GM06990 (cell line): ENCODE measurements at regions not wholly inside any gene's neighbourhood (a gene's known extent, or its start where the extent isn't known, plus 50 kb on each side); places are given as distances from the start of the nearest gene placed in this dataset.
A peak's percentile ranks its signal among the peaks of the same experiment; 100 is the strongest.
"Not testable (repeated sequence)": the region's sequence is repeated elsewhere in the genome, so short reads cannot be mapped to it uniquely, and the experiment has no call there.

ENCODE experiments used
- DNase-seq: peaks from one replicate; pipeline ENCODE4 v3.0.0-alpha.2; 2011; ENCODE audit not compliant: insufficient read length; ENCODE audit errors: extremely low read depth
- H3K27me3 ChIP-seq: replicated peaks from 2 replicates; pipeline ENCODE4 v1.6.0; 2011; ENCODE audit warnings: low read length; ENCODE audit not compliant: control insufficient read depth, insufficient read depth
- H3K36me3 ChIP-seq: 2 replicates; pipeline ENCODE4 v1.5.1; 2011; ENCODE audit warnings: low read length; ENCODE audit not compliant: control insufficient read depth, insufficient read depth
- H3K4me3 ChIP-seq: replicated peaks from 2 replicates; pipeline ENCODE4 v1.5.1; 2011; ENCODE audit warnings: low read depth, mild to moderate bottlenecking, control low read depth, low read length
- CTCF ChIP-seq: IDR thresholded peaks from 2 replicates; pipeline ENCODE4 v1.5.1; 2011; ENCODE audit warnings: low read length, control low read depth, mild to moderate bottlenecking, inconsistent platforms; ENCODE audit not compliant: insufficient read depth, poor library complexity, severe bottlenecking

GRCh38 chr1:610538-610937 lies 75.9 kb downstream of the OR4F16 start:
- not testable (repeated sequence) for DNase-seq, H3K27me3 ChIP-seq, H3K4me3 ChIP-seq, H3K36me3 ChIP-seq

- not testable (repeated sequence) for H3K4me3 ChIP-seq, DNase-seq, H3K36me3 ChIP-seq, H3K27me3 ChIP-seq
Observed at GRCh38 chr1:609161-609560, 77.3 kb downstream of the OR4F16 start.

GRCh38 chr1:605279-605678 lies 81.2 kb downstream of the OR4F16 start:
- not testable (repeated sequence) for DNase-seq

GRCh38 chr1:588211-588610 lies 98.2 kb downstream of the OR4F16 start:
- not testable (repeated sequence) for H3K4me3 ChIP-seq, H3K36me3 ChIP-seq, DNase-seq

More at GRCh38 chr1:605279-605678, 81.2 kb downstream of the OR4F16 start:
- not testable (repeated sequence) for H3K27me3 ChIP-seq, H3K36me3 ChIP-seq, H3K4me3 ChIP-seq

GRCh38 chr1:585992-586391 lies 100.5 kb downstream of the OR4F16 start:
- not testable (repeated sequence) for H3K27me3 ChIP-seq, DNase-seq, H3K36me3 ChIP-seq, H3K4me3 ChIP-seq
- peak; percentile 42 for TF ChIP-seq CTCF

More at GRCh38 chr1:588211-588610, 98.2 kb downstream of the OR4F16 start:
- not testable (repeated sequence) for H3K27me3 ChIP-seq
